GM18870 (cell line): ENCODE measurements at regions not wholly inside any gene's neighbourhood (a gene's known extent, or its start where the extent isn't known, plus 50 kb on each side); places are given as distances from the start of the nearest gene placed in this dataset.

Source experiments
- ATAC-seq: cut with Tn5 transposase; IDR thresholded peaks from one replicate; pipeline ENCODE4 v1.9.1; 2021; ENCODE audit warnings: moderate library complexity; ENCODE audit not compliant: unreplicated experiment

- no peak for ATAC-seq
Measured at GRCh38 chr5:41670854-41671479, 160.6 kb upstream of the PLCXD3 start.

GRCh38 chr5:41670216-41670615 is 159.8 kb upstream of the PLCXD3 start:
- no peak for ATAC-seq

GRCh38 chr5:41661254-41661653 is 150.9 kb upstream of the PLCXD3 start:
- no peak for ATAC-seq

GRCh38 chr5:41656597-41656996 is 146.2 kb upstream of the PLCXD3 start:
- no peak for ATAC-seq

GRCh38 chr5:41650131-41650530 is 139.7 kb upstream of the PLCXD3 start:
- no peak for ATAC-seq

GRCh38 chr5:41649659-41650058 is 139.3 kb upstream of the PLCXD3 start:
- no peak for ATAC-seq

GRCh38 chr5:41648996-41649395 is 138.6 kb upstream of the PLCXD3 start:
- ATAC-seq = no peak

- ATAC-seq = no peak
Measured at GRCh38 chr5:41641621-41642020, 131.2 kb upstream of the PLCXD3 start.

GRCh38 chr5:41638685-41639084 is 128.3 kb upstream of the PLCXD3 start:
- ATAC-seq = no peak

GRCh38 chr5:41637869-41638268 is 127.5 kb upstream of the PLCXD3 start:
- peak; percentile 13 for ATAC-seq

GRCh38 chr5:41637424-41637823 is 127.0 kb upstream of the PLCXD3 start:
- ATAC-seq = peak; percentile 43

- peak; percentile 75 for ATAC-seq
Measured at GRCh38 chr5:41636605-41637004, 126.2 kb upstream of the PLCXD3 start.

GRCh38 chr5:41629897-41630296 is 119.5 kb upstream of the PLCXD3 start:
- ATAC-seq = no peak

- no peak for ATAC-seq
Measured at GRCh38 chr5:41625571-41625970, 115.2 kb upstream of the PLCXD3 start.

- no peak for ATAC-seq
Measured at GRCh38 chr5:41621420-41621819, 111.0 kb upstream of the PLCXD3 start.

GRCh38 chr5:41617843-41618515 is 107.6 kb upstream of the PLCXD3 start:
- ATAC-seq = no peak

GRCh38 chr5:41610386-41610785 is 100.0 kb upstream of the PLCXD3 start:
- no peak for ATAC-seq

- no peak for ATAC-seq
Measured at GRCh38 chr5:41600731-41601130, 90.3 kb upstream of the PLCXD3 start.

GRCh38 chr5:41598011-41598410 is 87.6 kb upstream of the PLCXD3 start:
- ATAC-seq = no peak

- ATAC-seq = no peak
Measured at GRCh38 chr5:41587668-41588067, 77.3 kb upstream of the PLCXD3 start.

GRCh38 chr5:41575110-41575779 is 64.8 kb upstream of the PLCXD3 start:
- ATAC-seq = no peak

- ATAC-seq = no peak
Measured at GRCh38 chr5:41574391-41574790, 64.0 kb upstream of the PLCXD3 start.
